B cell (primary cell): ENCODE measurements at regions not wholly inside any gene's neighbourhood (a gene's known extent, or its start where the extent isn't known, plus 50 kb on each side); places are given as distances from the start of the nearest gene placed in this dataset.

Source experiments
- CTCF ChIP-seq: fragments of 200-600 bp; IDR thresholded peaks from one replicate; pipeline ENCODE4 v1.8.0; 2022; ENCODE audit warnings: antibody characterized with exemption, mild to moderate bottlenecking
- EZH2 ChIP-seq: IDR thresholded peaks from 2 replicates; pipeline ENCODE4 v1.6.1; 2012; ENCODE audit warnings: borderline replicate concordance, low read depth, mild to moderate bottlenecking, moderate library complexity, low read length; ENCODE audit not compliant: insufficient read depth, poor library complexity, severe bottlenecking

DNA sequence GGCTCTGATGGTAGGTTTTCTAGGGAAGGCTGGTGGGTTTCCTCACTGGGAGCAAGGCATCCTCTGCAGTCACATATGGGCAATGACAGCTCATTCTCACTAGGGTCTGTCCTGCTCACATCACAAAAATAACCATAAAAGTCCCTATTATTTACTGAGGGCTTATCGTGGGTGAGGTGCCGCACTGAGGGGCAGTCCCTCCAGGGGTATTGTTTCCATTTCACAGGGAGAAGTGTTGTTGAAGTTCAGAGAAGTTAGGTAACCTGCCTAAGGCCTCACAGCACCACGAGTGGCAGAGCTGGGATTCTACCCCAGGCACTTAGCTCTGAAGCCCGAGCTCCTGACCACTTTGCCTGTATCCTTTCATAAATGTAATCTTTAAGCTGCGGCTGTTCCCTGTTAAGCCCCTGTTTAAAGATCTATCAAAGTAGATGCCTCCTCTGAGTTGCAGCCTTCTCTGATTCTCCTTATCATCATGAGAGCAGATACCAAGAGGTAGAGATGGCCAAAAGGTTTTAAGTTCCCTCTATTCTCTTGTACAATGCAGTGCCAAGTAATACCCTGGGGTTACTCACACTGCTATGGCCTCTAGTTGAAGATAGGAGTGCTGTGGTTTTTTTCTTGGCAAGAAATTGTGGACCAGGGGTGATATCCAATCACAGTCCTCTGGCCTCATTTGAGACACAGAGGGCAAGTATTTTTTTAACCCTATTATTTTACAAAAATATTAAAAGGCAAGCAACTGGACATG, 107.0 kb downstream of the RPLP1 start:
- no peak for TF ChIP-seq CTCF
- no peak for TF ChIP-seq EZH2
